ENCODE measurements at regions not wholly inside any gene's neighbourhood (a gene's known extent, or its start where the extent isn't known, plus 50 kb on each side); places are given as distances from the start of the nearest gene placed in this dataset.

DNA sequence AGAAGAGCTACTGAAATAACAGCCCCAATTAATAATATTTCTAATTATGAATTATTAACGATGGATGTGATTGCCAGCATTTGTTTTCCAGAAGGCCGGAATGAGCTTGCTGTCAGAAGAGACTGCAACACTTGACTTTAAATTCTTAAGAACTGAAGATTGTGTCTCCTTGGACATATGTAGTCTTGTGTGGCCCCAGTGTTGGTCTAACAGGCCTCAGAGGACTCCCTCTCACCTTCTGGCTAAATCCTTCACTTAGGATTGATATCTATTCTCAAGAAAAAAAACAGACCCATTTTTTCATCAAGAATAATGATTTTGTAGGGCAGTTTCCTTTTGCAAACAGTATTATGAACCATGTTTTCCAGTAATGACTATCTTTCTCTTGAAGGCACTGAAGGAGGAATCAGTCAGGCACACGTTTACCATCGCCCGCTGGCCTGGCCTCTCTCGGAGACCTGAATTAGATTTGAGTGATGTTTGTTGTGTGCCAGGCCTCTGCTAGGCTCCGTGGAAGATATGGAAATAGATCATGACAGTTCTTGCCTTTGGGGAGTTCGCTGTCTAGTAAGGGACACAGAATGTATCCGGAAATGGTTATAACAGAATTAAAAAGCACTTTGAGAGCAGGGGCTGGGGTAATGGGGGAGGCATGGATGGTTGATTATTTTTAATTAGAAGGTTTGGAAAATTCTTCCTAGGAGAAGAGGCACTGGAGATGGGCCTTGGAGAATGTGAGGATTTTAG, 258.0 kb downstream of the MYCN start:
- TF ChIP-seq POLR2AphosphoS5 (IDR thresholded peaks at IDR 0.05; ENCODE audit: low read depth, low read length) (no peak), FOXP2 (optimal IDR thresholded peaks at IDR 0.05; ENCODE audit: borderline replicate concordance, extremely low read depth, extremely low read length, insufficient read depth) (no peak), TAF1 (IDR thresholded peaks at IDR 0.05; ENCODE audit: borderline replicate concordance, insufficient read depth, low read length) (no peak)

DNA sequence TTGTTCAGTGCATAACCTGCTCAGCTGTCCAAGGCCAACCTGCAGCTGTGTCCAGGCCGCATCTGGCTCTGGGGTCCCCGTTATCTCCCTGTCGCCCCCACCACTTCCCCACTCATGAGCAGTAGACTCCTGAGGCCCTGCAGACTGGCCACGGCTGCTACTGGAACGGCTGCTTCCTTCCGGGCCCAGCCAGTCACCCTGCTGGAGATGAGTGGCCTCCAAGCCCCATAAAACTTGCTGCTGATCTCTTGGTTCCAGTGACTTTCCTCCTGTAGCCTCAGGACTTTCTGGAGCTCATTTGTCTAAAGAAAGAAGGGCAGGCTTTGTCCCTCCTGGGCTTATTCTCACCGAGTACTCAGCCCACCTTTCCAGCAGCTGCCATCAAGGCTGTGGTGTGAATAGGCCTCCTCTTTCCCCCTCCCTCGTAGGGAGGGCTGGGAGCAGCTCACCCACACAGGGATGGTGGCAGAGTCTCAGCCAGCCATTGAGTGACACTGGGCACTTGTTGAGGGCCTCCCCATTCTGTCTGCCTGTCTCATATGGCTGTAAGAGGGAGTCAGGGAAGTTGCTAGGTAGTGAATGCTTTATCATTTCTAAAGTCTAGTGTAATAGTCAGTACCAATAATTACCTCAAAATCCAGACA, 257.3 kb downstream of the MYCN start:
- TF ChIP-seq SIN3A (IDR thresholded peaks at IDR 0.05; ENCODE audit: borderline replicate concordance, insufficient read depth, low read length) = no peak
- no peak for TF ChIP-seq FOXP2 (optimal IDR thresholded peaks at IDR 0.05; ENCODE audit: borderline replicate concordance, extremely low read depth, extremely low read length, insufficient read depth)
- TF ChIP-seq, protein P1, sequence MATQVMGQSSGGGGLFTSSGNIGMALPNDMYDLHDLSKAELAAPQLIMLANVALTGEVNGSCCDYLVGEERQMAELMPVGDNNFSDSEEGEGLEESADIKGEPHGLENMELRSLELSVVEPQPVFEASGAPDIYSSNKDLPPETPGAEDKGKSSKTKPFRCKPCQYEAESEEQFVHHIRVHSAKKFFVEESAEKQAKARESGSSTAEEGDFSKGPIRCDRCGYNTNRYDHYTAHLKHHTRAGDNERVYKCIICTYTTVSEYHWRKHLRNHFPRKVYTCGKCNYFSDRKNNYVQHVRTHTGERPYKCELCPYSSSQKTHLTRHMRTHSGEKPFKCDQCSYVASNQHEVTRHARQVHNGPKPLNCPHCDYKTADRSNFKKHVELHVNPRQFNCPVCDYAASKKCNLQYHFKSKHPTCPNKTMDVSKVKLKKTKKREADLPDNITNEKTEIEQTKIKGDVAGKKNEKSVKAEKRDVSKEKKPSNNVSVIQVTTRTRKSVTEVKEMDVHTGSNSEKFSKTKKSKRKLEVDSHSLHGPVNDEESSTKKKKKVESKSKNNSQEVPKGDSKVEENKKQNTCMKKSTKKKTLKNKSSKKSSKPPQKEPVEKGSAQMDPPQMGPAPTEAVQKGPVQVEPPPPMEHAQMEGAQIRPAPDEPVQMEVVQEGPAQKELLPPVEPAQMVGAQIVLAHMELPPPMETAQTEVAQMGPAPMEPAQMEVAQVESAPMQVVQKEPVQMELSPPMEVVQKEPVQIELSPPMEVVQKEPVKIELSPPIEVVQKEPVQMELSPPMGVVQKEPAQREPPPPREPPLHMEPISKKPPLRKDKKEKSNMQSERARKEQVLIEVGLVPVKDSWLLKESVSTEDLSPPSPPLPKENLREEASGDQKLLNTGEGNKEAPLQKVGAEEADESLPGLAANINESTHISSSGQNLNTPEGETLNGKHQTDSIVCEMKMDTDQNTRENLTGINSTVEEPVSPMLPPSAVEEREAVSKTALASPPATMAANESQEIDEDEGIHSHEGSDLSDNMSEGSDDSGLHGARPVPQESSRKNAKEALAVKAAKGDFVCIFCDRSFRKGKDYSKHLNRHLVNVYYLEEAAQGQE (IDR thresholded peaks at IDR 0.05; ENCODE audit: insufficient read depth in 1 of 2, low read depth in 2 of 2, low read length in 2 of 2) = no peak
- TF ChIP-seq POLR2AphosphoS5 (IDR thresholded peaks at IDR 0.05; ENCODE audit: low read depth, low read length) = no peak
- no peak for TF ChIP-seq TAF1 (IDR thresholded peaks at IDR 0.05; ENCODE audit: borderline replicate concordance, insufficient read depth, low read length)

DNA sequence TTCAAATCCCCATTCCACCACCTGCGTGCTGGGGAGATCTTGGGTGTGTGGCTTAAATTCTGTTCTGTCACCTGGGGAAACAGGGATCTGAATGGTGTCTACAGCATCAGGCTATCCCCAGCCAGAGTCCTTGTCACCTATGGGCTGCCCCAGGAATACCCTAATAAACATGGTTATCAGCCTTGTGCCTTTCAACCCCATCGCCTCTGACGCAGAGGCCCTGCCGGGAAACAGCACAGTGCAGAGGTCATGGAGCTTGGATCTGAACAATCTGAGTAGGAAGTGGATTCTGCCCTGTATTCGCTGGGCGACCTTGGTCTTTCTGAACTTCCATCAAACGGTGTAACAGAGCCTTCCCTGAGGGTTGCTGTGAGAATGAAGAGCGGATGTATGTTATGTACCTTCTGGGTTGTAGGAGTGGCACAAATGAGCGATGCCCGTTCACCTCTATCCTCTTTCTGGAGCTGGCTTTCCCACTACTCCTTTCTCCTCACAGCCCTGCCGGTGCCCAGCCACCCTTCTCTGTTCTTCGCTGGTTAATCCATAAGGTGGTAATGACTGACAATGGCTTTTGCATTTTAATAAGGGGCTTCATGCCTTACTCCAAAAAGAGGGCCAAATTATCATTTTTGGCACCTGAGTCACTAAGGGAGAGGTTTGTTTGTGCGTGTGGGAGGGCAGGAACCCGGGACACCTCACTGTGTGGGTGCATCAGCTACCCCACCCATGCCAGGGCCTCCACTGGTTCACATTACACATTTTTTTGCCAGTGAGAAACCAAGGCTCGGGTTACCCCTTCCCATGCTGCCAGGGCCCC, 256.5 kb downstream of the MYCN start:
- TF ChIP-seq SIN3A (IDR thresholded peaks at IDR 0.05; ENCODE audit: borderline replicate concordance, insufficient read depth, low read length) = no peak
- no peak for TF ChIP-seq POLR2AphosphoS5 (IDR thresholded peaks at IDR 0.05; ENCODE audit: low read depth, low read length)
- TF ChIP-seq, protein P1 (IDR thresholded peaks at IDR 0.05; ENCODE audit: insufficient read depth in 1 of 2, low read depth in 2 of 2, low read length in 2 of 2) = no peak
- TF ChIP-seq FOXP2 (optimal IDR thresholded peaks at IDR 0.05; ENCODE audit: borderline replicate concordance, extremely low read depth, extremely low read length, insufficient read depth) = no peak
- TF ChIP-seq TAF1 (IDR thresholded peaks at IDR 0.05; ENCODE audit: borderline replicate concordance, insufficient read depth, low read length) = no peak

DNA sequence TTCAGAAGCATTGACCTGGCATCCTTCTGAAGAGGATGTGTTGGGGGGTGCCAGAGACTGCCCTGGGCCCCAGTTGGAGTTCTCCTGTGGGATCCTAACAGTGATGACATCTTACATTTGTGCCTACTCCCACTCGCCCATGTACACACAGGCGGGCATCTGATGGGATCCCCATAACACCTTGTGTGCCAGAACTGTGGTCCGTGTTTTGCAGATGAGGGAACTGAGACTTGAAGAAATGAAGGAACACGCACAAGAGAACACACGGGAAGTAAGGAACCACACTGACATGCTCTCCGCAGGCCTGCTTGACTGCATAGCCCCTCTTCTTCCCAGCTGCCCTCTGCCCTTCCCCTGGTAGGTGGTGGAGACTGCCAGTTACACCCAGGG, 255.3 kb downstream of the MYCN start:
- no peak for TF ChIP-seq POLR2AphosphoS5 (IDR thresholded peaks at IDR 0.05; ENCODE audit: low read depth, low read length)
- no peak for TF ChIP-seq TAF1 (IDR thresholded peaks at IDR 0.05; ENCODE audit: borderline replicate concordance, insufficient read depth, low read length)
- no peak for TF ChIP-seq FOXP2 (optimal IDR thresholded peaks at IDR 0.05; ENCODE audit: borderline replicate concordance, extremely low read depth, extremely low read length, insufficient read depth)
- TF ChIP-seq, protein P1 (IDR thresholded peaks at IDR 0.05; ENCODE audit: insufficient read depth in 1 of 2, low read depth in 2 of 2, low read length in 2 of 2) = no peak
- no peak for TF ChIP-seq SIN3A (IDR thresholded peaks at IDR 0.05; ENCODE audit: borderline replicate concordance, insufficient read depth, low read length)

DNA sequence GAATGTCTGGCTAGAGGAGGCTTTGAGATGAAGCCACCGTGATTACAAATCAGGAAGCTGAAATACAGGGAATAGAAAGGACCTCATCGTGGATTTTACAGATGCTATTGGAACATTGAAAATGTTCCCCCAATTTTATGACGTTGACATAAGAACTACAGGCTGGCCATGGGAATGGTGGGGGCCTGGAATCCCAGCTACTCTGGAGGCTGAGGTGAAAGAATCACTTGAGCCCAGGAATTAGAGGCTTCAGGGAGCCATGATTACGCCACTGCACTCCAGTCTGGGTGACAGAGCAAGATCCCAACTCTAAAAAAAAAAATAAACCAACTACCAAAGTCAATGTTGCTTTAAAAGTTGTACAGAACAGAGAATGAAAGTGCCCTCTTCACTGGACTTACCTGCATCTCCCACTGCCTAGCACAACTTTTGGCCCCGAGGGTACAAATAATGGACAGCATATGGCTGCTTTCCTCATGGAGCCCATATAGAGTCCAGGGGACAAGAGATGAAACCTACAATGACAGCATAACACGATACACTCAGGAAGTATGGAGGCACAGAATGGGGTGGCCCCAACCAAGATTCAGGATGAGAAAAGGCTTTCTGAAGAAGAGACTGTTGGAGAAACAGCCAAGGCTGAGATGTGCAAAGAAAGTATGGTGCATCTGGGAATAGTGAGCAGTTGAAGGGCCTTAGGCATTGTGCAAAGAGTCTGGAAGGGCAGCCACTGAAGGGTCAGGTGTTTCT, 254.8 kb downstream of the MYCN start:
- TF ChIP-seq FOXP2 (optimal IDR thresholded peaks at IDR 0.05; ENCODE audit: borderline replicate concordance, extremely low read depth, extremely low read length, insufficient read depth) = no peak
- TF ChIP-seq TAF1 (IDR thresholded peaks at IDR 0.05; ENCODE audit: borderline replicate concordance, insufficient read depth, low read length) = no peak
- TF ChIP-seq POLR2AphosphoS5 (IDR thresholded peaks at IDR 0.05; ENCODE audit: low read depth, low read length) = no peak
- TF ChIP-seq, protein P1 (IDR thresholded peaks at IDR 0.05; ENCODE audit: insufficient read depth in 1 of 2, low read depth in 2 of 2, low read length in 2 of 2) = no peak
- TF ChIP-seq SIN3A (IDR thresholded peaks at IDR 0.05; ENCODE audit: borderline replicate concordance, insufficient read depth, low read length) = no peak
